ENCODE measurements at regions not wholly inside any gene's neighbourhood (a gene's known extent, or its start where the extent isn't known, plus 50 kb on each side); places are given as distances from the start of the nearest gene placed in this dataset.
"Not testable (repeated sequence)": the region's sequence is repeated elsewhere in the genome, so short reads cannot be mapped to it uniquely, and the experiment has no call there.

DNA sequence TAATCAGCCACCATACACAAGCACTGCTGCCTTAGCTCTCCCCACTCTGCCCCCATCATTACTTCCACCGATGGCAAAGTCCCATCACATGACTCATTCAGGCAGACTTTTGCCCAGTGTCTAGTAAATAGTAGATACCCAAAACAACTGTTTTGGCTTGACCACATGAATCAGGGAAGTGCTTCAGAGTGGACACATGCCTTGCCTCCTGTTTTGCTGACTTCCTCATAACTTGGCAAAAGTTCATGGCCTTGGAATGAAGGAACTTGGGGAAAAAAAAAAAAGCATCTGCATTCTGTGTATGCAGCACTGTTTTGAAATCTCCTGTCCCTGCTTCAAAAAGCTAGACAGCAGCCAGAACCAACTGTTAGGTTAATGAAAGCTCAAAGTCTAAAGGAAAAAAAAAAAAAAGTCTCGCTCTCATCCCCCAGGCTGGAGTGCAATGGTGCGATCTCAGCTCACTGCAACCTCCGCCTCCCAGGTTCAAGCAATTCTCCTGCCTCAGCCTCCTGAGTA, 335.3 kb downstream of the FAM181B start (continued):
- TF ChIP-seq, protein P1, sequence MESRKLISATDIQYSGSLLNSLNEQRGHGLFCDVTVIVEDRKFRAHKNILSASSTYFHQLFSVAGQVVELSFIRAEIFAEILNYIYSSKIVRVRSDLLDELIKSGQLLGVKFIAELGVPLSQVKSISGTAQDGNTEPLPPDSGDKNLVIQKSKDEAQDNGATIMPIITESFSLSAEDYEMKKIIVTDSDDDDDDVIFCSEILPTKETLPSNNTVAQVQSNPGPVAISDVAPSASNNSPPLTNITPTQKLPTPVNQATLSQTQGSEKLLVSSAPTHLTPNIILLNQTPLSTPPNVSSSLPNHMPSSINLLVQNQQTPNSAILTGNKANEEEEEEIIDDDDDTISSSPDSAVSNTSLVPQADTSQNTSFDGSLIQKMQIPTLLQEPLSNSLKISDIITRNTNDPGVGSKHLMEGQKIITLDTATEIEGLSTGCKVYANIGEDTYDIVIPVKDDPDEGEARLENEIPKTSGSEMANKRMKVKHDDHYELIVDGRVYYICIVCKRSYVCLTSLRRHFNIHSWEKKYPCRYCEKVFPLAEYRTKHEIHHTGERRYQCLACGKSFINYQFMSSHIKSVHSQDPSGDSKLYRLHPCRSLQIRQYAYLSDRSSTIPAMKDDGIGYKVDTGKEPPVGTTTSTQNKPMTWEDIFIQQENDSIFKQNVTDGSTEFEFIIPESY (IDR thresholded peaks at IDR 0.05), result no peak
- TF ChIP-seq YY1 (IDR thresholded peaks at IDR 0.05) (no peak), GABPA (IDR thresholded peaks at IDR 0.05 in 1 of 2, conservative IDR thresholded peaks at IDR 0.05 in 1 of 2) (no peak)
- TF ChIP-seq, protein P2, sequence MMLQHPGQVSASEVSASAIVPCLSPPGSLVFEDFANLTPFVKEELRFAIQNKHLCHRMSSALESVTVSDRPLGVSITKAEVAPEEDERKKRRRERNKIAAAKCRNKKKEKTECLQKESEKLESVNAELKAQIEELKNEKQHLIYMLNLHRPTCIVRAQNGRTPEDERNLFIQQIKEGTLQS (IDR thresholded peaks at IDR 0.05), result no peak

DNA sequence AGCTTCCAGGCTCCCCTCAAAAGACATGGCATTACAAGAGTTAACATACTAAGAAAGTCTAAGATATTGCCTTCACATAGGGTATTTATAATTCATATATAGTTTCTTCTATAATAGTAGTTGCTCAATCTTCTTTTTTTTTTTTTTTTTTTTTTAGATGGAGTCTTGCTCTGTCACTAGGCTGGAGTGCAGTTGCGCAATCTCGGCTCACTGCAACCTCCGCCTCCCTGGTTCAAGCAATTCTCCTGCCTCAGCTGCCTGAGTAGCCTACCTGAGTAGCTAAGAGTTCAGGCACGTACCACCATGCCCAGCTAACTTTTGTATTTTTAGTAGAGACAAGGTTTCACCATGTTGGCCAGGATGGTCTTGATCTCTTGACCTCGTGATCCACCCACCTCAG, 337.0 kb downstream of the FAM181B start:
- H3K36me3 ChIP-seq (ENCODE audit: control insufficient read depth in 4 of 4, insufficient read depth in 3 of 4, low read depth in 1 of 4, low read length in 3 of 4), result not testable (repeated sequence)

DNA sequence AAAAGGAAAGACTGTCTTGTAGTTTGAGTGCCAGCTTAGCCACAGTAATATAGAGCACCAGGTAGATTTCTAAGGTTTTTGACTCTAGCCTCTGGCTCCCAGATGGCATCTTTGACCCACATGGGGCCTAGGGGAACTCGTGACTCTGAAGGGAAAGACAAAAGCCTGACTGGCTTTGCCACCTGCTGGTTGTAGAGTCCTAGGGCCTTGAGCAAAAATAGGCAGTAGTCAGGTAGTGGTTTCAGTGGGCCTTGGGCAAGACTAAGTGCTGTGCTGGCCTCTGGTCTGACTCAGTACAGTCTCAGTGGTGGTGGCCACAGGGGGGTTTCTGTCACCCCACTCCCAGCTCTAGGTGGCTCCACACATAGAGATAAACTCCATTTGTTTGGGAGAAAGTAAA, 349.4 kb downstream of the FAM181B start:
- no peaks in the 10 kb centered on the region for H3K9me3 ChIP-seq (ENCODE audit: control insufficient read depth in 4 of 4, low read length in 3 of 4)
- H3K4me1 ChIP-seq (ENCODE audit: control insufficient read depth in 4 of 4, insufficient read depth in 4 of 4, low read length in 3 of 4), result no peaks in the 10 kb centered on the region
- H3K4me3 ChIP-seq (ENCODE audit: low read depth in 1 of 3, low read length in 3 of 3), result no peak overlapping the region
- no peak for DNase-seq (ENCODE audit: low spot score)
- no peak overlapping the region for H3K27ac ChIP-seq (ENCODE audit: low read depth in 1 of 2, low read length in 2 of 2)
- no peak for TF ChIP-seq EGR1 (IDR thresholded peaks at IDR 0.05; ENCODE audit: low read depth in 2 of 2)
- no peak for TF ChIP-seq NR2F2 (IDR thresholded peaks at IDR 0.05)
- TF ChIP-seq, protein P3, sequence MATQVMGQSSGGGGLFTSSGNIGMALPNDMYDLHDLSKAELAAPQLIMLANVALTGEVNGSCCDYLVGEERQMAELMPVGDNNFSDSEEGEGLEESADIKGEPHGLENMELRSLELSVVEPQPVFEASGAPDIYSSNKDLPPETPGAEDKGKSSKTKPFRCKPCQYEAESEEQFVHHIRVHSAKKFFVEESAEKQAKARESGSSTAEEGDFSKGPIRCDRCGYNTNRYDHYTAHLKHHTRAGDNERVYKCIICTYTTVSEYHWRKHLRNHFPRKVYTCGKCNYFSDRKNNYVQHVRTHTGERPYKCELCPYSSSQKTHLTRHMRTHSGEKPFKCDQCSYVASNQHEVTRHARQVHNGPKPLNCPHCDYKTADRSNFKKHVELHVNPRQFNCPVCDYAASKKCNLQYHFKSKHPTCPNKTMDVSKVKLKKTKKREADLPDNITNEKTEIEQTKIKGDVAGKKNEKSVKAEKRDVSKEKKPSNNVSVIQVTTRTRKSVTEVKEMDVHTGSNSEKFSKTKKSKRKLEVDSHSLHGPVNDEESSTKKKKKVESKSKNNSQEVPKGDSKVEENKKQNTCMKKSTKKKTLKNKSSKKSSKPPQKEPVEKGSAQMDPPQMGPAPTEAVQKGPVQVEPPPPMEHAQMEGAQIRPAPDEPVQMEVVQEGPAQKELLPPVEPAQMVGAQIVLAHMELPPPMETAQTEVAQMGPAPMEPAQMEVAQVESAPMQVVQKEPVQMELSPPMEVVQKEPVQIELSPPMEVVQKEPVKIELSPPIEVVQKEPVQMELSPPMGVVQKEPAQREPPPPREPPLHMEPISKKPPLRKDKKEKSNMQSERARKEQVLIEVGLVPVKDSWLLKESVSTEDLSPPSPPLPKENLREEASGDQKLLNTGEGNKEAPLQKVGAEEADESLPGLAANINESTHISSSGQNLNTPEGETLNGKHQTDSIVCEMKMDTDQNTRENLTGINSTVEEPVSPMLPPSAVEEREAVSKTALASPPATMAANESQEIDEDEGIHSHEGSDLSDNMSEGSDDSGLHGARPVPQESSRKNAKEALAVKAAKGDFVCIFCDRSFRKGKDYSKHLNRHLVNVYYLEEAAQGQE (IDR thresholded peaks at IDR 0.05), result no peak
- no peak for TF ChIP-seq JUND (IDR thresholded peaks at IDR 0.05)
- TF ChIP-seq, protein P4, sequence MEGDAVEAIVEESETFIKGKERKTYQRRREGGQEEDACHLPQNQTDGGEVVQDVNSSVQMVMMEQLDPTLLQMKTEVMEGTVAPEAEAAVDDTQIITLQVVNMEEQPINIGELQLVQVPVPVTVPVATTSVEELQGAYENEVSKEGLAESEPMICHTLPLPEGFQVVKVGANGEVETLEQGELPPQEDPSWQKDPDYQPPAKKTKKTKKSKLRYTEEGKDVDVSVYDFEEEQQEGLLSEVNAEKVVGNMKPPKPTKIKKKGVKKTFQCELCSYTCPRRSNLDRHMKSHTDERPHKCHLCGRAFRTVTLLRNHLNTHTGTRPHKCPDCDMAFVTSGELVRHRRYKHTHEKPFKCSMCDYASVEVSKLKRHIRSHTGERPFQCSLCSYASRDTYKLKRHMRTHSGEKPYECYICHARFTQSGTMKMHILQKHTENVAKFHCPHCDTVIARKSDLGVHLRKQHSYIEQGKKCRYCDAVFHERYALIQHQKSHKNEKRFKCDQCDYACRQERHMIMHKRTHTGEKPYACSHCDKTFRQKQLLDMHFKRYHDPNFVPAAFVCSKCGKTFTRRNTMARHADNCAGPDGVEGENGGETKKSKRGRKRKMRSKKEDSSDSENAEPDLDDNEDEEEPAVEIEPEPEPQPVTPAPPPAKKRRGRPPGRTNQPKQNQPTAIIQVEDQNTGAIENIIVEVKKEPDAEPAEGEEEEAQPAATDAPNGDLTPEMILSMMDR (IDR thresholded peaks at IDR 0.05; ENCODE audit: low read depth, low read length, missing input control), result no peak
- no peak for TF ChIP-seq RXRA (IDR thresholded peaks at IDR 0.05)
- TF ChIP-seq, protein P2 (IDR thresholded peaks at IDR 0.05), result no peak
- TF ChIP-seq RAD21 (IDR thresholded peaks at IDR 0.05), result no peak
- no peak for TF ChIP-seq HNF4G (IDR thresholded peaks at IDR 0.05)
- TF ChIP-seq TAF1 (conservative IDR thresholded peaks at IDR 0.05), result no peak
- 36% methylated on average over 1 of the region's 1 CpG for WGBS
- H3K36me3 ChIP-seq (ENCODE audit: control insufficient read depth in 4 of 4, insufficient read depth in 3 of 4, low read depth in 1 of 4, low read length in 3 of 4), result no peaks in the 10 kb centered on the region
- no peak overlapping the region for H3K9ac ChIP-seq (ENCODE audit: low read depth in 1 of 2, low read length in 2 of 2)
- H3K27me3 ChIP-seq (ENCODE audit: control insufficient read depth in 4 of 4, insufficient read depth in 4 of 4, low read length in 3 of 4), result no peaks in the 10 kb centered on the region

More for the DNA sequence above, 337.0 kb downstream of the FAM181B start:
- WGBS, result 78% methylated on average over 5 of the region's 5 CpGs
- H3K9me3 ChIP-seq (ENCODE audit: control insufficient read depth in 4 of 4, low read length in 3 of 4); H3K4me1 ChIP-seq (ENCODE audit: control insufficient read depth in 4 of 4, insufficient read depth in 4 of 4, low read length in 3 of 4); DNase-seq (ENCODE audit: low spot score); H3K4me3 ChIP-seq (ENCODE audit: low read depth in 1 of 3, low read length in 3 of 3); H3K27ac ChIP-seq (ENCODE audit: low read depth in 1 of 2, low read length in 2 of 2); H3K27me3 ChIP-seq (ENCODE audit: control insufficient read depth in 4 of 4, insufficient read depth in 4 of 4, low read length in 3 of 4); H3K9ac ChIP-seq (ENCODE audit: low read depth in 1 of 2, low read length in 2 of 2): not testable (repeated sequence)

Data from liver (tissue), 8 donors.